ENCODE measurements at regions not wholly inside any gene's neighbourhood (a gene's known extent, or its start where the extent isn't known, plus 50 kb on each side); places are given as distances from the start of the nearest gene placed in this dataset.

DNA sequence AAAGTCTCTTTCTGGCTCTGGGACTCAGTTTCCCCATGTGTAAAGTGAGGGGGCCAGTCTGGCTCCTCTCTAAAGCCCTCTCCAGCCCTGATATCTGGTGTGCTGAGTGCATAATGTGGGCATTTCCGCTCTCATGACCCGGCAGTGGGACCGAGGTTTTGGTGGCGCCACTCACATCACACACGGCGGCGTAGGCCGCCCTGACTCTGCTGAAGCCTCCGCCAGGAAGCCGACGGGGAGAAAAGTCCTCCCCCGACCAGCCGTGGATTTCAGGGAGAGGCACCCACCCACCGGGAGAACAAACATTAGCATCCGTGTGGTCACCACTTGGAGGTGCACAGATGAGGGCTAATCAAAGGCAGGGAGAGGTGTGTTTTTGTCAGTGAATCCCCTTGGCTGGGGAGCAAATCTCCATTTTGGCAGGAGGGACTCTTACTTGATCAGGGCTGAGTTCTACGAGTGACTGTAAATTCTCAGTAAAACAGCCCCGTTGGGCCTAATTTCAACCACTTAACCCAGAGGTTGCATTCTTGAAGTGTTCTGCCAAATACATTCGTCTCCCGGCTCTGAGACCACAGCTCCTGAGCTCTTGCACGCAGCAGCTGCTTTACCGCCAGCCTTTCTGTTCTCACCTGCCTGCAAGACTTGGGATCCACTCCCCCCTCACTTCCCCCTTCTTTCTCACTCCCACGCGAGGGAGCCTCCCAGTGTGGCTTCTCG lies 118.2 kb downstream of the FOXD2 start:
- DNase-seq = peak; percentile 51

DNA sequence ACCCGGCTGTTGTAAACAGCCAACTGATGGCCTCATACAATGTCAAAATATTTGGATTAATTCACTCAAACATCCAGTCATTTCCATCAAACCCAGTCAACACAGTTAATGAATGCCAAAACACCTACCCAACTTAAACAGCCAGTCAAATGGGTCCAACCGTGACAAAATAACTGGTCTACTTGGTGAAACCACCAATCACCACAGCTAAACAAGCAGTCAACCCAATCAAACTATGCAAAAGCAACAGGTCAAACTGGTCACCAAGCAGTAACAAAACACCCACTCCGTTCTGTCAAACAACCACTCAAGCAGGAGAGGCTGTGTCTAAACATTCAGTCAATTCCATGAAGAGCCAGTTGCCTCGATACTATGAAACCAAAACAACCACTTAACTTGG lies 119.2 kb downstream of the FOXD2 start:
- peak; percentile 44 for DNase-seq

- peak; percentile 63 for DNase-seq
Measured at GRCh38 chr1:47558601-47559593, 121.1 kb downstream of the FOXD2 start.

DNA sequence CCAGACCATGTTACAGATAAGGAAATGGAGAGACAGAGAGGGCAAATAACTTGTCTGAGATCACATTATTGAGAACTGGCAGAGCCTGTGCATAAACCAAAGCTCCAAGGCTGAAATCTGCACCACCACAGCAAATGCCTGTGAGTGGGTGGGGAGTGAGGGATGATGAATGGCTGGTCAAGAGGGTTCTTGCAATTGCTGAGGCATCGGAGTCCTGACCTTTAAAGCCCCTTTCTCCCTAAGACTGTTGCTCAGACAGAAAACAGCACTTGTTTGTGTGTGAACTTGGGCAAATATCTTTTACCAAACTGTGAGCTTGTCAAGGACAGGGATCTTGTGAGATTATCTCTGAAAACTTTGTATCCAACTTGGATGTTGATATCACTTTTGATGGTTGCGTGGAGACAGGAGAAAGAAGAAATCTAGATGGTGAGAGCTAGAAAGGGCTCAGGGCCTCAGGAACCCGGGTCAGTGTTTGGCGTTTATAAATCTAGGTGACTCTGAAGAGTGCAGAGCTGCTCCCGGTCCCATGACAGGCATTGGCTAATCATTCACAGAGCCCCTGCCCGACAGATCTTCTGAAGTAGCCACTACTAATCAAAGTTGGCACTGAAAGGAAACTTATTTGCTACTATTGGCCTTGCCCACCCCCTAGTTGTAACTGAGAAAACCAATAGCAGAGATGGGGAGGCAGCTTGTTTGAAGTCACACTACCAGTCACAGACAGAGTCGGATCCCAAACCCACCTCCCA lies 122.3 kb downstream of the FOXD2 start:
- no peak for DNase-seq

DNA sequence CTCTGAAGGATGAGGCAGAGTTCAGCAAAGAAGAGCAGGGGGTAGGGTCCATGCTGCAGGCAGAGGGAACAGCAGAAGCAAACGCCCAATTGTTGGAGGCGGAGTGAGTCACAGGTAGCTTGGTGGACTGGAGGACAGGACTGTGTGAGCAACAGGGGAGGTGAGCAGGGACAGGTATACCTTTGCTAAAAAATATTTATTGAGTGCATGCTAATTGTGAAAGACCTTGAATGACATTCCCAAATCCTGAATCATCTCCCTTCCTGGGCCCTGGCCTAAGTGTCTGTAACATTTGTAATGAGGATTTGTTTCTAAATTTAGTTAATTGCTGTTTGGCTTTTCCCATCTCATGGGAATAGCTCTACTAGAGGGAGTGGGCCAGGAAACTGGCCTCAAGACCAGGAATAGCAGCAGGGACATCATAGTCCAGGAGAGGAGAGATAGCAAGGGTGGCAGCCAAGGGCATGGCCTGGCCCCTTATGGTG lies 123.7 kb downstream of the FOXD2 start:
- no peak for DNase-seq

- DNase-seq = no peak
Measured at GRCh38 chr1:47562147-47562546, 124.3 kb downstream of the FOXD2 start.

DNA sequence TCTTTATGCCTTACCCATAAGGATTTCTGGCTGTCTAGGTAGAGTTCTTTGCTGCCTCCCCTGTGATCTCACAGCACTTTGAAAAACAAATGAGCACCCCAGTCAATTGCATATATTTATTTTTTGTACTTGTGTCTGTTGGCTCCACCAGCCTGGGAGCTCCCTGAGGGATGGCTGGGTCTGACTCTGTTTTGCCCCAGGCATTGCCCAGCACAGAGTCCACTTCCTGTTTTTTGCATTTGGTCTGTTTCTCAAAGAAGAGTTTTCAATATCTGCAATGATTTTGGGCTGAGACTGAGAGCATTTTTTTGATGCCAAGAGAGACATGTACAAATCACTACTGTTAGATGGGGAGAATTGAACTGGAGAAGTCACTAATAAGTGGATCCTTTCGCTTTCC lies 125.0 kb downstream of the FOXD2 start:
- DNase-seq = no peak

DNA sequence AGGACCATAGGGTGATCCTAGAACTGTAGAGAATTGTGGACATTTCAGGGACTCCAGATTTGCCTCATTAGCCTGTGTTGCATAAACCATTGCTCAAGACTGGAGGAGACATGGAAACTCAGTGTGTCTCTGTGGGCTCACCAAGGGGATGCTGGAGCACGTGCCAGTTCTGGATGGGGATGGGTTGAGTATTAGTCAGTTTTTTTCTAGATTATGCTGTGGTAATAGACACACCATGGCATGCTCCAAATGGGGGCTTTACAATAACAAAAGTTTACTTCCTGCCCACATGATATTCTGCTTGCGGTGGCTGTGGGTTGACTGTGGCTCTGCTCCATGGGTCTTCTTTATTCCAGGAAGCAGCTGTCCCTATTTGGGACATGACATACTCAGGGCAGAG lies 125.4 kb downstream of the FOXD2 start:
- DNase-seq = no peak

- DNase-seq = no peak
Measured at GRCh38 chr1:47564570-47564969, 126.7 kb downstream of the FOXD2 start.

GRCh38 chr1:47565092-47565491 lies 127.2 kb downstream of the FOXD2 start:
- DNase-seq = no peak

DNA sequence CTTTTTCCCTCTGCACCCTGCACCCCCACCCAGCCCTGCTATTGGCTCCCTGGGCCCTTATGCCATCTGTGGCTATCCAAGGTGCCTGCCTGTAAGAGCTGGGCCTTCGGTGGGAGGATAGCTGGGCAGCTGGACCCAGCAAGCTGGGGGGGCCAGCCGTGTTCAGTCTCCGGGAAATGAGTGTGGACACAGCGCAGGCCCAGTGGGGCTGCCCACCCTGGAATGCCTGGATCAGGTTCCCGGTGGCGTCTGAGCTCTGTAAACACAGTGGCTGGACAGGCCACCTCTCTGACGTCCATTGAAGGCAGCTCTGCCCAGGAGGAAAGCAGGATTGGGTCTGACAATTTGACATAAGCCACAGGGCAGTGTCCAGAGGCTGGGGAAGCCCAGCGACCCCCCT lies 127.8 kb downstream of the FOXD2 start:
- DNase-seq = no peak

DNA sequence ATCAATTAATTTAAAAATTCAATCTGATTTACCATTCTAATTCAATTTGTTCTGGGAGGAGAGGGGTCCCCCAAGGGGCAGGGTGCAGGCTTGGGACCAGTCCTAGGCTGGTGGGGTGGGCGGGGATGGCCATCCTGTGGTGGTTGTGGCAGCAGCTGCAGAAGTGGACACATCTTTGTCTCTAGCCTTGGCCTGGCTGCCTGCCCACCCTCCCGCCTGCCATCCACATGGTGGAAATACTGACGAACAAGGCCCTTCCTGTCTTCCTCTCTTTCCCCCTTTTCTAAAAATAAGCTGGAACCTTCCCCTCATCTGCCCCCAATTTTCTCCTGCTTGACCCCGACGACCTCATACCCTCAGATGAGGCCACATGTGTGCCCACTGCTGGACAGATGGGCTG lies 130.9 kb downstream of the FOXD2 start:
- DNase-seq = no peak

DNA sequence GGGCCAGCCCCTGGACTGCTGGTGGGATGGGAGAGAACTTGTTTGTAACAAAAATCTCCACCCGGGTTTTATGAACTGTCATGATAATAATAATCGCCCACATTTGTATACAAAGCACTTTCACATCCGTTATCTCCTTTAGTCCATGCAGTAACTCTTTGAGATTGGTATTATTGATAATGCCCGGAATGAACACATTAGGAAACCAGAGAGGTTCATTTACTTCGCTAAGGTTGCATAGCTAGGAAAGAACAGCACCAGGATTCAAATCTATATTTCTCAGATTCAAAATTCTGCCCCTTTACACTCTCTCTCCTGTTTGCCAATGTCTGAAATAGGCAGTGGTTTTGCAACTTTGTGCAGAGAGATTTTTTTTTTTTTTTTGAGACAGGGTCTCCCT lies 131.4 kb downstream of the FOXD2 start:
- DNase-seq = no peak

GRCh38 chr1:47569681-47570470 lies 132.0 kb downstream of the FOXD2 start:
- DNase-seq = peak; percentile 81

DNA sequence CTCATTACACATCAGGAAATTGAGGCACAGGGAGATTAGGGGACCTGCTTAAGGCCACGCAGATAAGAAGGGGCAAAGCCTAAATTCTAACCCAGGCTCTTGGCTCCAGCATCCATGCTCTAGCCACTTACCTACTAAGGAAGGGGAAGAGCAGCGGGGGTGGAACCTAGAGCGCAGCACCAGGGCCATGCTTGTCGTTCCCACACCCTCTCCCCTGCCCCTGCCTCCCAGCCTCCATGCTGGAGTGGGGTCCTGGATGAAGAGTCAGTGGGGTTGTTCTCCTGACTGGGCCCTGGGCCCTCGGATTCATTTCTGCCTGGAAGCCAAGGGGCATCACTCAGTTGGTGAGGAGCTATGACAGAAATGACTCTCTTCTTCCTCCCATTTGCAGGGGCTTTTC lies 133.3 kb downstream of the FOXD2 start:
- DNase-seq = no peak

DNA sequence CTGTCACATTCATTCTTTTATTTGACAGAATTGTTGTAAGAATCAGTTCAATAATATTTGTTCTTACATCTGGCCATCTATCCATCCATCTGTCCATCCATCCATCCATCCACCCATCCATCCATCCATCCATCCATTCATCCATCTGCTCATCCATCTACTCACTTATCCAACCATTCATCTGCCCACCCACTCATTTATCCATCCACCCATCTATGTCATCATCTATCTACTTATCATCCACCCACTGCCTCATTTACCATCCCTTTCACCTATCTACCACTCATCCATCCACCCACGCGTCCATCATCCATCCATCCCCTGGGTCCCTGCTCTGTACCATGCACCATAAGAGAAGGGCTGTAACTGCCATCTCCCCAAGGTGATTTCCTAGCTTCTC lies 134.1 kb downstream of the FOXD2 start:
- no peak for DNase-seq

DNA sequence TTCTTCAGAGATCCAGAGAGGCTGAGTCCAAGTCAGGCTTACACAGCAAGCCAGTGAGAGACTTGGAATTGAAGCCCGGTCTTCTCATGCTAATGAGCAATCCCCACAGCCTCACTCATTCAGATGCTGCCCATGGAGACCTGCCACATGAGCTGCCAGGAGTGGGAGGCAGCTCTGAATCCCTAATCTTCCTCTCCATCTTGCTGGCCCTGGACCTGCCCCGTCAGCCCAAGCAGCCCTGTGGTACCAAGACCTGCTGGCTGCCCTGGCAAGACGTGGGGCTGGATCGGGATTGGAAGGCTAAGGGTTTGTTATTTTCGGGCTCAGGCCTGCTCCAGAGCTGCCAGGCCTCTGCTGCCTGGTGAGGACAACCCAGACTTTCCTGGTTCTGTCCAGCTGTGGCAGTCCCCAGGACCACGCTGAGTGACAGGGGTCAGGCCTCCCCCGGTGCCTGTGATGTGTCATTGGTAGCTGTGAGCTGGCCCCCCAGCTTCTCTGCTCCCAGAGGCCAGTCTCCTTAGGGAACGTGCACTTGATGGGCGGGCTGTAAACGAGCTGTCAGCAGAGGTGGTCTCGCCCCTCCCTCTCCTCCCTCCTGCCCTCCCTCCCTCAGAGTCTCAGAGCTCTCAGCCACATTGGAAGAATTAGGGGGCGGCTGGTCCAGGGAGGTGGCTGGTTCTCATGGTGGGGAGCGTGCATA lies 135.0 kb downstream of the FOXD2 start:
- no peak for DNase-seq

GRCh38 chr1:47574451-47575165 lies 136.8 kb downstream of the FOXD2 start:
- no peak for DNase-seq

DNA sequence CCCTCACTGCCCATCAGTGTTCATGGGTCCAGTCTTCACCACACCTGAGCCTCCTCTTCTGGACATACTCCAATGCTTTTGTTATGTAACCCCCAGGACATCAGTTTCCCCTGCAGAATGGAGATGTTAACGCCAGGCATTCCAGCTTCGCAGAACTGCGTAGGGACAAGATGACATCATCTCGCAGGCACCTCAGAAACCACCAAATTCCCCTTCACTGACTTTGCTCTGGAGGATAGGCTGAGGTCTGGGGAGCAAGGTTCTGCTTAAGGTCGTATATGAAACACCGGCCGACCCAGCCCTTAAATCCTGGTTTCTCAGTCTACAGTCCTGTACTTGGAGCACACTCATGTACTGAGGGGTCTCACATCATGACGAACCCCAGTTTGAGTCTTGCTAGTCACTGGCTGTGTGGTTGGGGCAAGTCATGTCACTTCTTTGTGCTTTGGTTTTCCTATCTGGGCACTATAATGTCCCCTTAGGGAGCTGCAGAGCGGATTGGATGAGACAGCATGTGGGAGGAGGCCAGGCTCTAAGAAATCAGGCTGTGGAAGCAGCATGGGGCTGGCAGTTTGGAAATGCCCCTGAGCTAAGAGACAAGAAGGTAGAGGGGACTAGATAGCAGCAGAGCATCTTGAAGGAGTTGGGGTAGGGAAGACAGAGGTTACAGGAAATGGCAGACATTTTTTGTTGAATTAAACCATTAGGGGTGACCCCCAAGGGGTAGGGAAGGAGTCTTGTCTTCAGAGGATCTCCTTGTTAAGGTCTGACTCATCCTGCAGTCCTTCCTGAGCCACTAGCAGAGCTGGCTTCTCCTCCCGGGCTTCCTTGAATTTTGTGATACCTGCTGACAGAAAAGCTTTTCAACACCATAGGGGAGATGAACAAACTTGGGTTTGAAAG lies 138.3 kb downstream of the FOXD2 start:
- DNase-seq = no peak

- DNase-seq = no peak
Measured at GRCh38 chr1:47576758-47577115, 138.9 kb downstream of the FOXD2 start.
